Liver (tissue), 8 donors: ENCODE measurements at regions not wholly inside any gene's neighbourhood (a gene's known extent, or its start where the extent isn't known, plus 50 kb on each side); places are given as distances from the start of the nearest gene placed in this dataset.

Experiments
- DNase-seq: peaks from one replicate; pipeline ENCODE4 v3.0.0-alpha.2; 2017; ENCODE audit warnings: low spot score
- H3K27ac ChIP-seq, 2 donors: one replicate each; pipeline ENCODE4 v1.7.0; 2013; ENCODE audit warnings: inconsistent platforms in 2 of 2, low read length in 2 of 2, control low read depth in 1 of 2, low read depth in 1 of 2, mild to moderate bottlenecking in 1 of 2
- H3K27me3 ChIP-seq, 4 donors: one replicate each; pipeline versions ENCODE4 v1.6.1 to v1.7.0; 2013; ENCODE audit warnings: low read length in 3 of 4, inconsistent platforms in 1 of 4, mild to moderate bottlenecking in 1 of 4, moderate library complexity in 1 of 4; ENCODE audit not compliant: control insufficient read depth in 4 of 4, insufficient read depth in 4 of 4
- H3K36me3 ChIP-seq, 4 donors: one replicate each; pipeline versions ENCODE4 v1.6.1 to v1.7.0; 2013; ENCODE audit warnings: low read length in 3 of 4, mild to moderate bottlenecking in 3 of 4, low read depth in 1 of 4, moderate library complexity in 1 of 4; ENCODE audit not compliant: control insufficient read depth in 4 of 4, insufficient read depth in 3 of 4
- H3K4me1 ChIP-seq, 4 donors: one replicate each; pipeline versions ENCODE4 v1.6.1 to v1.7.0; 2013; ENCODE audit warnings: low read length in 3 of 4, mild to moderate bottlenecking in 3 of 4, moderate library complexity in 1 of 4; ENCODE audit not compliant: control insufficient read depth in 4 of 4, insufficient read depth in 4 of 4
- H3K4me3 ChIP-seq, 3 donors: one replicate each; pipeline versions ENCODE4 v1.6.1 to v1.7.0; 2013; ENCODE audit warnings: low read length in 3 of 3, control low read depth in 1 of 3, low read depth in 1 of 3, mild to moderate bottlenecking in 1 of 3
- H3K9ac ChIP-seq, 2 donors: one replicate each; pipeline ENCODE4 v1.7.0; 2013; ENCODE audit warnings: low read length in 2 of 2, mild to moderate bottlenecking in 2 of 2, moderate library complexity in 2 of 2, control low read depth in 1 of 2, low read depth in 1 of 2
- H3K9me3 ChIP-seq, 4 donors: one replicate each; pipeline versions ENCODE4 v1.6.1 to v1.7.0; 2013; ENCODE audit warnings: low read length in 3 of 4; ENCODE audit not compliant: control insufficient read depth in 4 of 4
- ATF3 ChIP-seq: IDR thresholded peaks from 2 replicates; pipeline ENCODE4 v1.6.1; 2016; ENCODE audit warnings: antibody characterized with exemption
- EGR1 ChIP-seq, 2 donors: IDR thresholded peaks; 2 replicates each; pipeline ENCODE4 v1.6.1; 2016 to 2018; ENCODE audit warnings: antibody characterized with exemption in 2 of 2, low read depth in 2 of 2
- HNF4A ChIP-seq, 2 donors: conservative IDR thresholded peaks; 2 replicates each; pipeline ENCODE4 v1.6.1; 2016; ENCODE audit warnings: antibody characterized with exemption in 2 of 2, mild to moderate bottlenecking in 2 of 2
- JUND ChIP-seq, 2 donors: IDR thresholded peaks; 2 replicates each; pipeline ENCODE4 v1.6.1; 2016; ENCODE audit warnings: antibody characterized with exemption in 2 of 2
- NR2F2 ChIP-seq: IDR thresholded peaks from 2 replicates; pipeline ENCODE4 v1.6.1; 2016; ENCODE audit warnings: antibody characterized with exemption
- RAD21 ChIP-seq, 2 donors: IDR thresholded peaks; 2 replicates each; pipeline ENCODE4 v1.6.1; 2016; ENCODE audit warnings: antibody characterized with exemption in 2 of 2, mild to moderate bottlenecking in 2 of 2
- RXRA ChIP-seq, 2 donors: IDR thresholded peaks; 2 replicates each; pipeline ENCODE4 v1.6.1; 2017 to 2018; ENCODE audit warnings: antibody characterized with exemption in 2 of 2, mild to moderate bottlenecking in 1 of 2
- SP1 ChIP-seq: IDR thresholded peaks from 2 replicates; pipeline ENCODE4 v1.6.1; 2018; ENCODE audit warnings: antibody characterized with exemption, mild to moderate bottlenecking
- TAF1 ChIP-seq: conservative IDR thresholded peaks from 2 replicates; pipeline ENCODE4 v1.6.1; 2016; ENCODE audit warnings: antibody characterized with exemption, mild to moderate bottlenecking
- ZBTB33 ChIP-seq: IDR thresholded peaks from 2 replicates; pipeline ENCODE4 v1.6.1; 2016; ENCODE audit warnings: antibody characterized with exemption
- WGBS: extraction: QIAGEN DNeasy Blood & Tissue Kit; methylation state at CpG from one replicate; pipeline ENCODE4 v1.1.7; 2013; 5-methylcytosine and 5-hydroxymethylcytosine counted together
- TF ChIP-seq, protein P1 (sequence below): IDR thresholded peaks from 2 replicates; pipeline ENCODE4 v1.6.1; 2016; ENCODE audit warnings: antibody characterized with exemption, mild to moderate bottlenecking
- TF ChIP-seq, protein P2 (sequence below): fragments of 150-350 bp; IDR thresholded peaks from 2 replicates; pipeline ENCODE4 v1.5.1; 2017; ENCODE audit warnings: improper control_type of control experiment, low read depth, low read length; ENCODE audit not compliant: missing input control
- donor health status: healthy.
- donor health status: healthy.
- donor health status: healthy.
- donor health status: healthy.
- donor health status: healthy.

GRCh38 chr2:52904355-52904891 is 863.2 kb upstream of the CHAC2 start:
- no peak overlapping the region for H3K4me3 ChIP-seq
- H3K36me3 ChIP-seq, result no peaks in the 10 kb centered on the region
- 42% methylated on average over 1 of the region's 1 CpG for WGBS
- DNase-seq, result no peak
- no peaks in the 10 kb centered on the region for H3K9me3 ChIP-seq
- peak overlapping the region in 1 of 2 donors; percentile 5 for H3K27ac ChIP-seq
- H3K4me1 ChIP-seq, result no peaks in the 10 kb centered on the region
- no peak overlapping the region for H3K9ac ChIP-seq
- no peak for TF ChIP-seq NR2F2
- TF ChIP-seq ATF3, result no peak
- peak in 1 of 2 donors; percentile 37 for TF ChIP-seq HNF4A (conservative IDR thresholded peaks at IDR 0.05)
- TF ChIP-seq JUND (IDR thresholded peaks at IDR 0.05), result no peak
- TF ChIP-seq RAD21 (IDR thresholded peaks at IDR 0.05), result no peak
- no peak for TF ChIP-seq EGR1 (IDR thresholded peaks at IDR 0.05; ENCODE audit: low read depth in 2 of 2)
- no peak for TF ChIP-seq ZBTB33
- no peak for TF ChIP-seq SP1
- TF ChIP-seq, protein P1, sequence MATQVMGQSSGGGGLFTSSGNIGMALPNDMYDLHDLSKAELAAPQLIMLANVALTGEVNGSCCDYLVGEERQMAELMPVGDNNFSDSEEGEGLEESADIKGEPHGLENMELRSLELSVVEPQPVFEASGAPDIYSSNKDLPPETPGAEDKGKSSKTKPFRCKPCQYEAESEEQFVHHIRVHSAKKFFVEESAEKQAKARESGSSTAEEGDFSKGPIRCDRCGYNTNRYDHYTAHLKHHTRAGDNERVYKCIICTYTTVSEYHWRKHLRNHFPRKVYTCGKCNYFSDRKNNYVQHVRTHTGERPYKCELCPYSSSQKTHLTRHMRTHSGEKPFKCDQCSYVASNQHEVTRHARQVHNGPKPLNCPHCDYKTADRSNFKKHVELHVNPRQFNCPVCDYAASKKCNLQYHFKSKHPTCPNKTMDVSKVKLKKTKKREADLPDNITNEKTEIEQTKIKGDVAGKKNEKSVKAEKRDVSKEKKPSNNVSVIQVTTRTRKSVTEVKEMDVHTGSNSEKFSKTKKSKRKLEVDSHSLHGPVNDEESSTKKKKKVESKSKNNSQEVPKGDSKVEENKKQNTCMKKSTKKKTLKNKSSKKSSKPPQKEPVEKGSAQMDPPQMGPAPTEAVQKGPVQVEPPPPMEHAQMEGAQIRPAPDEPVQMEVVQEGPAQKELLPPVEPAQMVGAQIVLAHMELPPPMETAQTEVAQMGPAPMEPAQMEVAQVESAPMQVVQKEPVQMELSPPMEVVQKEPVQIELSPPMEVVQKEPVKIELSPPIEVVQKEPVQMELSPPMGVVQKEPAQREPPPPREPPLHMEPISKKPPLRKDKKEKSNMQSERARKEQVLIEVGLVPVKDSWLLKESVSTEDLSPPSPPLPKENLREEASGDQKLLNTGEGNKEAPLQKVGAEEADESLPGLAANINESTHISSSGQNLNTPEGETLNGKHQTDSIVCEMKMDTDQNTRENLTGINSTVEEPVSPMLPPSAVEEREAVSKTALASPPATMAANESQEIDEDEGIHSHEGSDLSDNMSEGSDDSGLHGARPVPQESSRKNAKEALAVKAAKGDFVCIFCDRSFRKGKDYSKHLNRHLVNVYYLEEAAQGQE, result no peak
- TF ChIP-seq RXRA (IDR thresholded peaks at IDR 0.05), result peak in 1 of 2 donors; percentile 13
- no peaks in the 10 kb centered on the region for H3K27me3 ChIP-seq

DNA sequence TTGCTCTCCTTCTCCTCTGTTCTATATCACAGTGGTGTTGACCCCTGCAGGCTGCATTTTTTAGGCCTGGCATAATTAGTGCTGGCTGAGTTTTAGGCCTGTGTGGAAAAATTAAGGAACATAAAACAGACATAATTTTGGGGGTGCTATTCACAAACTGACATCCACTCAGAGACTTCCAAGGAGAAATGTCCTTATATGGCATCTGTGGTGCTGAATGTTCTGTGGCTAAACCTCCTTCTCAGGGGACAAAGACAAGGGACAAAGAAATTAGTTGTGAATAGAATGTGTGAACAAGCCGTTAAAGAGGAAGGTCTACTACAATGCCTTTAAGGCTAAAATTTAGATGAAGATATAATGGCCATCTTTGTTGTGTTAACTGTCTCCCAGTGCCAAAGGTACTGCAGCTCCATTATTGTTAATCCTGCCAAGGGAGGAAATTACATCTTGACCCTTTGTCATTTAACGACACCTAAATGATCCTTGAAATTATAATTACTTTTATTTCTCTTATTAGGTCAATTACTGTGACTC is 870.0 kb upstream of the CHAC2 start:
- no peak overlapping the region for H3K9ac ChIP-seq
- H3K4me3 ChIP-seq, result no peak overlapping the region
- H3K36me3 ChIP-seq, result no peaks in the 10 kb centered on the region
- no peak for TF ChIP-seq HNF4A (conservative IDR thresholded peaks at IDR 0.05)
- no peak for TF ChIP-seq TAF1
- no peak for TF ChIP-seq EGR1 (IDR thresholded peaks at IDR 0.05; ENCODE audit: low read depth in 2 of 2)
- no peak for TF ChIP-seq RXRA (IDR thresholded peaks at IDR 0.05)
- no peak for TF ChIP-seq JUND (IDR thresholded peaks at IDR 0.05)
- no peak for TF ChIP-seq RAD21 (IDR thresholded peaks at IDR 0.05)
- no peak for TF ChIP-seq SP1
- TF ChIP-seq, protein P2, sequence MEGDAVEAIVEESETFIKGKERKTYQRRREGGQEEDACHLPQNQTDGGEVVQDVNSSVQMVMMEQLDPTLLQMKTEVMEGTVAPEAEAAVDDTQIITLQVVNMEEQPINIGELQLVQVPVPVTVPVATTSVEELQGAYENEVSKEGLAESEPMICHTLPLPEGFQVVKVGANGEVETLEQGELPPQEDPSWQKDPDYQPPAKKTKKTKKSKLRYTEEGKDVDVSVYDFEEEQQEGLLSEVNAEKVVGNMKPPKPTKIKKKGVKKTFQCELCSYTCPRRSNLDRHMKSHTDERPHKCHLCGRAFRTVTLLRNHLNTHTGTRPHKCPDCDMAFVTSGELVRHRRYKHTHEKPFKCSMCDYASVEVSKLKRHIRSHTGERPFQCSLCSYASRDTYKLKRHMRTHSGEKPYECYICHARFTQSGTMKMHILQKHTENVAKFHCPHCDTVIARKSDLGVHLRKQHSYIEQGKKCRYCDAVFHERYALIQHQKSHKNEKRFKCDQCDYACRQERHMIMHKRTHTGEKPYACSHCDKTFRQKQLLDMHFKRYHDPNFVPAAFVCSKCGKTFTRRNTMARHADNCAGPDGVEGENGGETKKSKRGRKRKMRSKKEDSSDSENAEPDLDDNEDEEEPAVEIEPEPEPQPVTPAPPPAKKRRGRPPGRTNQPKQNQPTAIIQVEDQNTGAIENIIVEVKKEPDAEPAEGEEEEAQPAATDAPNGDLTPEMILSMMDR, result no peak
- TF ChIP-seq, protein P1, result no peak
- H3K4me1 ChIP-seq, result no peaks in the 10 kb centered on the region
- peaks cover 1 to 12% (median 6%) of the 10 kb centered on the region in 4 donors for H3K9me3 ChIP-seq
- 82% methylated on average over 2 of the region's 2 CpGs for WGBS
- no peaks in the 10 kb centered on the region for H3K27me3 ChIP-seq
- H3K27ac ChIP-seq, result no peak overlapping the region
- no peak for DNase-seq
